HEK293 (cell line): ENCODE measurements at regions not wholly inside any gene's neighbourhood (a gene's known extent, or its start where the extent isn't known, plus 50 kb on each side); places are given as distances from the start of the nearest gene placed in this dataset.

Source experiments
- CTCF ChIA-PET: fragments of 350-600 bp; formaldehyde crosslinking; extraction: SDS; loops from one replicate; lab custom pipeline; 2021; ENCODE audit warnings: antibody characterized with exemption; lab: Yijun Ruan, JAX
- POLR2A ChIA-PET: fragments of 300-600 bp; formaldehyde crosslinking; extraction: SDS; loops from one replicate; lab custom pipeline; 2020; ENCODE audit warnings: antibody characterized with exemption, inconsistent platforms; lab: Yijun Ruan, JAX
- H3K27ac ChIP-seq: fragments of 200-500 bp; sonication (Bioruptor generic); 2 replicates; pipeline ENCODE4 v1.5.1; 2014; ENCODE audit warnings: low read depth, low read length, control low read depth, inconsistent platforms; ENCODE audit errors: extremely low read depth
- H3K36me3 ChIP-seq, 2 experiments: fragments of 200-500 bp in 1 of 2; sonication (Bioruptor generic) in 1 of 2; 1 replicate in 1 of 2; 2 replicates in 1 of 2; pipeline ENCODE4 v1.5.1; 2014 to 2017; ENCODE audit warnings: inconsistent platforms in 2 of 2, low read length in 2 of 2; ENCODE audit not compliant: control insufficient read depth in 2 of 2, insufficient read depth in 1 of 2
- H3K4me1 ChIP-seq: fragments of 200-500 bp; sonication (Bioruptor generic); 2 replicates; pipeline ENCODE4 v1.5.1; 2014; ENCODE audit warnings: mild to moderate bottlenecking, low read length, inconsistent platforms; ENCODE audit not compliant: control insufficient read depth, insufficient read depth
- H3K4me3 ChIP-seq: 2 replicates; pipeline ENCODE4 v1.5.1; 2011; ENCODE audit warnings: low read depth, mild to moderate bottlenecking, control low read depth, low read length, moderate library complexity
- H3K9me3 ChIP-seq: fragments of 200-500 bp; sonication (Bioruptor generic); 2 replicates; pipeline ENCODE4 v1.5.1; 2014; ENCODE audit warnings: low read depth, low read length, inconsistent platforms; ENCODE audit not compliant: control insufficient read depth, insufficient read depth
- GLI2 ChIP-seq: fragments of 450-650 bp; formaldehyde crosslinking; IDR thresholded peaks from 2 replicates; pipeline ENCODE4; 2017; ENCODE audit warnings: missing biosample characterization, missing genetic modification characterization, low read depth, borderline replicate concordance
- GLI4 ChIP-seq: fragments of 450-650 bp; formaldehyde crosslinking; IDR thresholded peaks from 2 replicates; pipeline ENCODE4 v1.5.1; 2016; ENCODE audit warnings: missing biosample characterization, missing genetic modification characterization
- KLF7 ChIP-seq: fragments of 450-650 bp; formaldehyde crosslinking; IDR thresholded peaks from 2 replicates; pipeline ENCODE4 v1.5.1; 2016; ENCODE audit warnings: missing biosample characterization, missing genetic modification characterization, borderline replicate concordance
- MEIS1 ChIP-seq: sonication (generic); formaldehyde crosslinking; IDR thresholded peaks from 2 replicates; pipeline ENCODE4 v1.8.1; 2022; ENCODE audit warnings: missing genetic modification reagents, mild to moderate bottlenecking, borderline replicate concordance
- SP2 ChIP-seq: fragments of 450-650 bp; formaldehyde crosslinking; IDR thresholded peaks from 2 replicates; pipeline ENCODE4 v1.5.1; 2016; ENCODE audit warnings: missing biosample characterization, missing genetic modification characterization
- ZBTB21 ChIP-seq: fragments of 450-650 bp; formaldehyde crosslinking; IDR thresholded peaks from 2 replicates; pipeline ENCODE4 v1.5.1; 2017; ENCODE audit warnings: missing biosample characterization, missing genetic modification characterization
- ZBTB7A ChIP-seq: fragments of 450-650 bp; formaldehyde crosslinking; IDR thresholded peaks from 2 replicates; pipeline ENCODE4 v1.5.1; 2016; ENCODE audit warnings: low read depth, missing biosample characterization, missing genetic modification characterization
- ZNF10 ChIP-seq: fragments of 450-650 bp; formaldehyde crosslinking; IDR thresholded peaks from 2 replicates; pipeline ENCODE4 v1.5.1; 2017; ENCODE audit warnings: missing biosample characterization, missing genetic modification characterization
- ZNF133 ChIP-seq: fragments of 450-650 bp; formaldehyde crosslinking; IDR thresholded peaks from 2 replicates; pipeline ENCODE4 v1.5.1; 2016; ENCODE audit warnings: missing biosample characterization, missing genetic modification characterization
- ZNF140 ChIP-seq: fragments of 450-650 bp; formaldehyde crosslinking; IDR thresholded peaks from 2 replicates; pipeline ENCODE4 v1.5.1; 2016; ENCODE audit warnings: missing biosample characterization, missing genetic modification characterization
- ZNF2 ChIP-seq: fragments of 450-650 bp; formaldehyde crosslinking; IDR thresholded peaks from 2 replicates; pipeline ENCODE4 v1.5.1; 2016; ENCODE audit warnings: missing biosample characterization, missing genetic modification characterization
- ZNF274 ChIP-seq, 2 experiments: fragments of 200-500 bp in 1 of 2; fragments of 450-650 bp in 1 of 2; sonication (Bioruptor generic) in 1 of 2; formaldehyde crosslinking in 1 of 2; IDR thresholded peaks; 2 replicates each; pipeline versions ENCODE4 v1.5.1 to v1.6.1; 2014 to 2016; ENCODE audit warnings: borderline replicate concordance in 1 of 2, inconsistent platforms in 1 of 2, low read length in 1 of 2, missing biosample characterization in 1 of 2, missing genetic modification characterization in 1 of 2
- ZNF292 ChIP-seq: fragments of 450-650 bp; formaldehyde crosslinking; IDR thresholded peaks from 2 replicates; pipeline ENCODE4 v1.5.1; 2016; ENCODE audit warnings: low read depth, missing biosample characterization, missing genetic modification characterization, borderline replicate concordance
- ZNF302 ChIP-seq: fragments of 450-650 bp; formaldehyde crosslinking; IDR thresholded peaks from 2 replicates; pipeline ENCODE4 v1.5.1; 2016; ENCODE audit warnings: missing biosample characterization, missing genetic modification characterization, low read depth
- ZNF311 ChIP-seq: fragments of 450-650 bp; formaldehyde crosslinking; IDR thresholded peaks from 2 replicates; pipeline ENCODE4 v1.5.1; 2017; ENCODE audit warnings: missing biosample characterization, missing genetic modification characterization, borderline replicate concordance
- ZNF366 ChIP-seq: fragments of 450-650 bp; formaldehyde crosslinking; conservative IDR thresholded peaks from 2 replicates; pipeline ENCODE4 v1.5.1; 2016; ENCODE audit warnings: missing biosample characterization, missing genetic modification characterization
- ZNF473 ChIP-seq: fragments of 450-650 bp; formaldehyde crosslinking; IDR thresholded peaks from 2 replicates; pipeline ENCODE4 v1.5.1; 2017; ENCODE audit warnings: missing biosample characterization, missing genetic modification characterization
- ZNF518A ChIP-seq: fragments of 450-650 bp; formaldehyde crosslinking; conservative IDR thresholded peaks from 2 replicates; pipeline ENCODE4 v1.5.1; 2016; ENCODE audit warnings: low read depth, missing biosample characterization, missing genetic modification characterization
- ZNF701 ChIP-seq: fragments of 450-650 bp; formaldehyde crosslinking; IDR thresholded peaks from 2 replicates; pipeline ENCODE4 v1.5.1; 2016; ENCODE audit warnings: missing biosample characterization, missing genetic modification characterization
- ZNF76 ChIP-seq: fragments of 450-650 bp; formaldehyde crosslinking; IDR thresholded peaks from 2 replicates; pipeline ENCODE4; 2016; ENCODE audit warnings: low read depth, missing biosample characterization, missing genetic modification characterization, borderline replicate concordance
- ZNF768 ChIP-seq: fragments of 450-650 bp; formaldehyde crosslinking; IDR thresholded peaks from 2 replicates; pipeline ENCODE4 v1.5.1; 2018; ENCODE audit warnings: missing biosample characterization, mild to moderate bottlenecking, missing genetic modification characterization
- ZXDB ChIP-seq: fragments of 450-650 bp; formaldehyde crosslinking; IDR thresholded peaks from 2 replicates; pipeline ENCODE4 v1.5.1; 2016; ENCODE audit warnings: missing biosample characterization, missing genetic modification characterization

- TF ChIP-seq ZBTB7A (tag by site-specific recombination) (no peak), GLI2 (no peak), ZNF311 (tag by site-specific recombination) (no peak), ZBTB21 (no peak)
Observed at GRCh38 chr3:152622811-152623167, 212.1 kb upstream of the P2RY1 start (continued).

GRCh38 chr3:152623286-152623911 is 211.5 kb upstream of the P2RY1 start:
- CTCF ChIA-PET, result no interaction called here
- POLR2A ChIA-PET, result no interaction called here
- Histone ChIP-seq H3K4me3 (no peak overlapping the region), H3K9me3 (no peaks in the 10 kb centered on the region), H3K4me1 (no peaks in the 10 kb centered on the region), H3K27ac (no peak overlapping the region), H3K36me3 (no peaks in the 10 kb centered on the region)
- TF ChIP-seq MEIS1 (CRISPR knock-in tag) (no peak), ZNF292 (tag by site-specific recombination) (no peak), ZNF366 (tag by site-specific recombination) (no peak), ZNF2 (tag by site-specific recombination) (no peak), ZNF133 (tag by site-specific recombination) (no peak), ZNF76 (tag by site-specific recombination) (no peak), ZNF302 (no peak)

- Histone ChIP-seq H3K36me3 (no peaks in the 10 kb centered on the region), H3K4me1 (no peaks in the 10 kb centered on the region), H3K27ac (no peak overlapping the region), H3K9me3 (no peaks in the 10 kb centered on the region), H3K4me3 (no peak overlapping the region)
- TF ChIP-seq ZNF518A (tag by site-specific recombination) (no peak), ZNF768 (tag by site-specific recombination) (no peak), ZNF701 (no peak), SP2 (no peak), KLF7 (no peak), ZNF10 (tag by site-specific recombination) (no peak), ZNF140 (tag by site-specific recombination) (no peak), ZNF274 (IDR thresholded peaks at IDR 0.05; ENCODE audit: low read length) (no peak), ZNF274 (tag by site-specific recombination; IDR thresholded peaks at IDR 0.05; ENCODE audit: borderline replicate concordance) (no peak), ZNF473 (tag by site-specific recombination) (no peak), ZXDB (no peak), GLI4 (no peak)
- ChIA-PET POLR2A (no interaction called here), CTCF (no interaction called here)
Observed at GRCh38 chr3:152626226-152626625, 208.7 kb upstream of the P2RY1 start.
